ENCODE measurements at regions not wholly inside any gene's neighbourhood (a gene's known extent, or its start where the extent isn't known, plus 50 kb on each side); places are given as distances from the start of the nearest gene placed in this dataset.
A peak's percentile ranks its signal among the peaks of the same experiment; 100 is the strongest.

GRCh38 chr10:21160116-21160515, 263.0 kb upstream of the NEBL start:
- no peak overlapping the region for H3K9ac ChIP-seq (ENCODE audit: low read depth, low read length)
- H3K27me3 ChIP-seq (ENCODE audit: control insufficient read depth, insufficient read depth, low read length): no peaks in the 10 kb centered on the region
- no peaks in the 10 kb centered on the region for H3K4me1 ChIP-seq (ENCODE audit: control insufficient read depth, insufficient read depth, low read length)
- no peak overlapping the region for H3K4me2 ChIP-seq (ENCODE audit: low read length)
- no peak overlapping the region for H3K4me3 ChIP-seq (ENCODE audit: low read length)
- H3K36me3 ChIP-seq (ENCODE audit: insufficient read depth, low read length): no peaks in the 10 kb centered on the region
- no peaks in the 10 kb centered on the region for H3K9me3 ChIP-seq (replicated peaks; ENCODE audit: low read length)

GRCh38 chr10:21159669-21160068, 262.6 kb upstream of the NEBL start:
- Histone ChIP-seq H3K4me2 (ENCODE audit: low read length) (no peak overlapping the region), H3K4me1 (ENCODE audit: control insufficient read depth, insufficient read depth, low read length) (no peaks in the 10 kb centered on the region), H3K9ac (ENCODE audit: low read depth, low read length) (no peak overlapping the region), H3K4me3 (ENCODE audit: low read length) (no peak overlapping the region), H3K9me3 (replicated peaks; ENCODE audit: low read length) (no peaks in the 10 kb centered on the region), H3K36me3 (ENCODE audit: insufficient read depth, low read length) (no peaks in the 10 kb centered on the region), H3K27me3 (ENCODE audit: control insufficient read depth, insufficient read depth, low read length) (no peaks in the 10 kb centered on the region)

GRCh38 chr10:21158301-21158700, 261.2 kb upstream of the NEBL start:
- H3K4me2 ChIP-seq (ENCODE audit: low read length): no peak overlapping the region
- no peaks in the 10 kb centered on the region for H3K27me3 ChIP-seq (ENCODE audit: control insufficient read depth, insufficient read depth, low read length)
- H3K9me3 ChIP-seq (replicated peaks; ENCODE audit: low read length): no peaks in the 10 kb centered on the region
- no peak overlapping the region for H3K4me3 ChIP-seq (ENCODE audit: low read length)
- H3K36me3 ChIP-seq (ENCODE audit: insufficient read depth, low read length): no peaks in the 10 kb centered on the region
- H3K9ac ChIP-seq (ENCODE audit: low read depth, low read length): no peak overlapping the region
- H3K4me1 ChIP-seq (ENCODE audit: control insufficient read depth, insufficient read depth, low read length): no peaks in the 10 kb centered on the region

- no peak overlapping the region for H3K4me3 ChIP-seq (ENCODE audit: low read length)
Observed at GRCh38 chr10:21157664-21158063, 260.6 kb upstream of the NEBL start.

GRCh38 chr10:21150166-21150565, 253.1 kb upstream of the NEBL start:
- Histone ChIP-seq H3K4me2 (ENCODE audit: low read length) (no peak overlapping the region), H3K4me1 (ENCODE audit: control insufficient read depth, insufficient read depth, low read length) (no peaks in the 10 kb centered on the region), H3K36me3 (ENCODE audit: insufficient read depth, low read length) (no peaks in the 10 kb centered on the region), H3K4me3 (ENCODE audit: low read length) (no peak overlapping the region), H3K9ac (ENCODE audit: low read depth, low read length) (no peak overlapping the region), H3K27me3 (ENCODE audit: control insufficient read depth, insufficient read depth, low read length) (no peaks in the 10 kb centered on the region), H3K9me3 (replicated peaks; ENCODE audit: low read length) (no peaks in the 10 kb centered on the region)

More at GRCh38 chr10:21157664-21158063, 260.6 kb upstream of the NEBL start:
- no peaks in the 10 kb centered on the region for H3K27me3 ChIP-seq (ENCODE audit: control insufficient read depth, insufficient read depth, low read length)
- no peak overlapping the region for H3K9ac ChIP-seq (ENCODE audit: low read depth, low read length)
- no peaks in the 10 kb centered on the region for H3K4me1 ChIP-seq (ENCODE audit: control insufficient read depth, insufficient read depth, low read length)
- no peaks in the 10 kb centered on the region for H3K9me3 ChIP-seq (replicated peaks; ENCODE audit: low read length)
- H3K4me2 ChIP-seq (ENCODE audit: low read length): no peak overlapping the region
- H3K36me3 ChIP-seq (ENCODE audit: insufficient read depth, low read length): no peaks in the 10 kb centered on the region

- Histone ChIP-seq H3K9me3 (replicated peaks; ENCODE audit: low read length) (no peaks in the 10 kb centered on the region), H3K4me1 (ENCODE audit: control insufficient read depth, insufficient read depth, low read length) (no peaks in the 10 kb centered on the region), H3K27me3 (ENCODE audit: control insufficient read depth, insufficient read depth, low read length) (no peaks in the 10 kb centered on the region), H3K9ac (ENCODE audit: low read depth, low read length) (no peak overlapping the region), H3K36me3 (ENCODE audit: insufficient read depth, low read length) (no peaks in the 10 kb centered on the region), H3K4me3 (ENCODE audit: low read length) (no peak overlapping the region), H3K4me2 (ENCODE audit: low read length) (no peak overlapping the region)
Observed at GRCh38 chr10:21146436-21146789, 249.3 kb upstream of the NEBL start.

GRCh38 chr10:21145751-21146435, 248.8 kb upstream of the NEBL start:
- Histone ChIP-seq H3K4me1 (ENCODE audit: control insufficient read depth, insufficient read depth, low read length) (no peaks in the 10 kb centered on the region), H3K27me3 (ENCODE audit: control insufficient read depth, insufficient read depth, low read length) (no peaks in the 10 kb centered on the region), H3K4me3 (ENCODE audit: low read length) (no peak overlapping the region), H3K36me3 (ENCODE audit: insufficient read depth, low read length) (no peaks in the 10 kb centered on the region), H3K9me3 (replicated peaks; ENCODE audit: low read length) (no peaks in the 10 kb centered on the region), H3K9ac (ENCODE audit: low read depth, low read length) (no peak overlapping the region), H3K4me2 (ENCODE audit: low read length) (no peak overlapping the region)

GRCh38 chr10:21144047-21144446, 246.9 kb upstream of the NEBL start:
- no peaks in the 10 kb centered on the region for H3K4me1 ChIP-seq (ENCODE audit: control insufficient read depth, insufficient read depth, low read length)
- H3K9me3 ChIP-seq (replicated peaks; ENCODE audit: low read length): no peaks in the 10 kb centered on the region
- no peak overlapping the region for H3K4me3 ChIP-seq (ENCODE audit: low read length)
- no peak overlapping the region for H3K9ac ChIP-seq (ENCODE audit: low read depth, low read length)
- H3K36me3 ChIP-seq (ENCODE audit: insufficient read depth, low read length): no peaks in the 10 kb centered on the region
- no peaks in the 10 kb centered on the region for H3K27me3 ChIP-seq (ENCODE audit: control insufficient read depth, insufficient read depth, low read length)
- H3K4me2 ChIP-seq (ENCODE audit: low read length): no peak overlapping the region

- no peaks in the 10 kb centered on the region for H3K27me3 ChIP-seq (ENCODE audit: control insufficient read depth, insufficient read depth, low read length)
- H3K4me2 ChIP-seq (ENCODE audit: low read length): no peak overlapping the region
- H3K4me1 ChIP-seq (ENCODE audit: control insufficient read depth, insufficient read depth, low read length): no peaks in the 10 kb centered on the region
- H3K36me3 ChIP-seq (ENCODE audit: insufficient read depth, low read length): no peaks in the 10 kb centered on the region
- no peak overlapping the region for H3K9ac ChIP-seq (ENCODE audit: low read depth, low read length)
- H3K9me3 ChIP-seq (replicated peaks; ENCODE audit: low read length): no peaks in the 10 kb centered on the region
- no peak overlapping the region for H3K4me3 ChIP-seq (ENCODE audit: low read length)
Observed at GRCh38 chr10:21141946-21142492, 244.9 kb upstream of the NEBL start.

GRCh38 chr10:21138769-21139340, 241.7 kb upstream of the NEBL start:
- Histone ChIP-seq H3K9me3 (replicated peaks; ENCODE audit: low read length) (no peaks in the 10 kb centered on the region), H3K9ac (ENCODE audit: low read depth, low read length) (no peak overlapping the region), H3K4me2 (ENCODE audit: low read length) (no peak overlapping the region), H3K36me3 (ENCODE audit: insufficient read depth, low read length) (no peaks in the 10 kb centered on the region), H3K4me3 (ENCODE audit: low read length) (no peak overlapping the region), H3K4me1 (ENCODE audit: control insufficient read depth, insufficient read depth, low read length) (peaks cover 14% of the 10 kb centered on the region), H3K27me3 (ENCODE audit: control insufficient read depth, insufficient read depth, low read length) (no peaks in the 10 kb centered on the region)

GRCh38 chr10:21135023-21135931, 238.2 kb upstream of the NEBL start:
- no peak overlapping the region for H3K9ac ChIP-seq (ENCODE audit: low read depth, low read length)
- peak overlapping the region; percentile 22 for H3K4me2 ChIP-seq (ENCODE audit: low read length)
- H3K4me3 ChIP-seq (ENCODE audit: low read length): no peak overlapping the region
- H3K27me3 ChIP-seq (ENCODE audit: control insufficient read depth, insufficient read depth, low read length): no peaks in the 10 kb centered on the region
- H3K9me3 ChIP-seq (replicated peaks; ENCODE audit: low read length): no peaks in the 10 kb centered on the region
- H3K4me1 ChIP-seq (ENCODE audit: control insufficient read depth, insufficient read depth, low read length): peaks cover 14% of the 10 kb centered on the region
- no peaks in the 10 kb centered on the region for H3K36me3 ChIP-seq (ENCODE audit: insufficient read depth, low read length)
